ENCODE measurements at regions not wholly inside any gene's neighbourhood (a gene's known extent, or its start where the extent isn't known, plus 50 kb on each side); places are given as distances from the start of the nearest gene placed in this dataset.

DNA sequence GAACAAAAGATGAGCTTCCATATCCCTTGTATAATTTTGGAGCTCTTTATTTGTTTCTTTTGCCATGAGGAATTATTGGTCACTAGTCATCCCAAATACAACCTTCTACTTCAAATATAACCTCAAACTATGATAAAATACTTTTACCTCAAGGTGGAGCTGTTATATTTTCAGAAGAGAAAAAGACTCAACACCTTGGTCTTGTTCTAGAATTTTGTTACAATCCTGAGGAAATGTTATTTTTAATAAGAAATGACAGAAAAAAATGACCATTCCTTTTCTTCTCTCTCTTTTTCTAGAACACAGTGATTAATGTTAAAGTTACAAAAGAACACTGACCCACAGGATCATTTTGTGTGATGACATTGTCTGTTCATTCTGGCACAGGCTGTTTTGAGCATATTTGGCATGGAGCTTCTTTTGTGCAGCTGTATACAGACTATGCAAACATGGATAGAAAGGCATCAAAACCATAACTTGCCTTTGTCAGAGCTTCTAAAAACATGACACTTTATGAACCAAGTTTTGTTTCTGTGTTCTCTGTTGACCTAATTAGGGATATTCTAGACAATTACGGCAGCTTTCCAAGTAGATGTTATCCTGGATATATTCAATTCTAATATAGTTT is 159.6 kb upstream of the CTSO start:
- no peak for TF ChIP-seq POLR2A (IDR thresholded peaks at IDR 0.05; ENCODE audit: low read depth, low read length)
- no peak for TF ChIP-seq TAF1 (IDR thresholded peaks at IDR 0.05; ENCODE audit: borderline replicate concordance, low read depth, low read length)
